H9 (cell line): ENCODE measurements at regions not wholly inside any gene's neighbourhood (a gene's known extent, or its start where the extent isn't known, plus 50 kb on each side); places are given as distances from the start of the nearest gene placed in this dataset.

ENCODE experiments used
- DNase-seq: peaks from one replicate; pipeline ENCODE4 v3.0.0-alpha.2; 2017
- H2AFZ ChIP-seq: one replicate; pipeline ENCODE4 v1.6.1; 2013; ENCODE audit warnings: mild to moderate bottlenecking, low read length, control low read depth, moderate library complexity
- H2AK5ac ChIP-seq: 2 replicates; pipeline ENCODE4 v1.6.1; 2013; ENCODE audit warnings: low read length, control low read depth, mixed read lengths; ENCODE audit not compliant: insufficient read length
- H2BK120ac ChIP-seq: one replicate; pipeline ENCODE4 v1.6.1; 2013; ENCODE audit warnings: low read depth, mild to moderate bottlenecking, low read length, control low read depth, inconsistent platforms; ENCODE audit not compliant: poor library complexity, severe bottlenecking
- H2BK12ac ChIP-seq: 2 replicates; pipeline ENCODE4 v1.6.1; 2013; ENCODE audit warnings: low read length, control low read depth, mixed read lengths, low read depth; ENCODE audit not compliant: insufficient read length
- H2BK15ac ChIP-seq: 2 replicates; pipeline ENCODE4 v1.6.1; 2013; ENCODE audit warnings: low read depth, low read length, control low read depth
- H2BK20ac ChIP-seq: one replicate; pipeline ENCODE4 v1.6.1; 2013; ENCODE audit warnings: low read depth, mild to moderate bottlenecking, low read length, control low read depth, inconsistent platforms; ENCODE audit not compliant: poor library complexity, severe bottlenecking
- H2BK5ac ChIP-seq: 2 replicates; pipeline ENCODE4 v1.6.1; 2013; ENCODE audit warnings: low read length, control low read depth, mixed read lengths; ENCODE audit not compliant: insufficient read length
- H3K14ac ChIP-seq: 2 replicates; pipeline ENCODE4 v1.6.1; 2013; ENCODE audit warnings: low read length, control low read depth; ENCODE audit not compliant: insufficient read depth
- H3K18ac ChIP-seq: 2 replicates; pipeline ENCODE4 v1.6.1; 2013; ENCODE audit warnings: low read depth, mild to moderate bottlenecking, mixed read lengths, low read length, control low read depth; ENCODE audit not compliant: insufficient read length
- H3K23ac ChIP-seq: 2 replicates; pipeline ENCODE4 v1.6.1; 2013; ENCODE audit warnings: low read length, control low read depth, mixed read lengths, low read depth; ENCODE audit not compliant: insufficient read length
- H3K23me2 ChIP-seq: 2 replicates; pipeline ENCODE4 v1.6.1; 2013; ENCODE audit warnings: low read depth, mild to moderate bottlenecking, mixed read lengths, low read length, control low read depth; ENCODE audit not compliant: insufficient read length, poor library complexity, severe bottlenecking
- H3K27ac ChIP-seq: 2 replicates; pipeline ENCODE4 v1.5.1; 2013; ENCODE audit warnings: low read length, control low read depth, mixed read lengths, low read depth; ENCODE audit not compliant: insufficient read length
- H3K27me3 ChIP-seq: 2 replicates; pipeline ENCODE4 v1.6.1; 2013; ENCODE audit warnings: low read length, control low read depth, inconsistent platforms; ENCODE audit not compliant: insufficient read depth
- H3K4ac ChIP-seq: 2 replicates; pipeline ENCODE4 v1.6.1; 2013; ENCODE audit warnings: low read depth, mild to moderate bottlenecking, control low read depth, inconsistent platforms, low read length, moderate library complexity
- H3K4me1 ChIP-seq: 2 replicates; pipeline ENCODE4 v1.6.1; 2013; ENCODE audit warnings: low read length, control low read depth, inconsistent platforms; ENCODE audit not compliant: insufficient read depth
- H3K4me2 ChIP-seq: 2 replicates; pipeline ENCODE4 v1.6.1; 2013; ENCODE audit warnings: low read length, control low read depth, mixed read lengths; ENCODE audit not compliant: insufficient read length, insufficient read depth
- H3K56ac ChIP-seq: 2 replicates; pipeline ENCODE4 v1.6.1; 2013; ENCODE audit warnings: low read depth, mild to moderate bottlenecking, mixed read lengths, low read length, control low read depth; ENCODE audit not compliant: insufficient read length
- H3K79me1 ChIP-seq: 2 replicates; pipeline ENCODE4 v1.6.1; 2013; ENCODE audit warnings: low read depth, mild to moderate bottlenecking, moderate library complexity, low read length, control low read depth, inconsistent platforms; ENCODE audit not compliant: insufficient read depth, poor library complexity, severe bottlenecking
- H3K79me2 ChIP-seq: 2 replicates; pipeline ENCODE4 v1.6.1; 2013; ENCODE audit warnings: low read length, control low read depth, inconsistent platforms; ENCODE audit not compliant: insufficient read depth
- H3K9ac ChIP-seq: 2 replicates; pipeline ENCODE4 v1.6.1; 2013; ENCODE audit warnings: low read length, control low read depth, mixed read lengths; ENCODE audit not compliant: insufficient read length; ENCODE audit errors: extremely low read depth
- H3K9me3 ChIP-seq: one replicate; pipeline ENCODE4 v1.6.1; 2013; ENCODE audit warnings: low read depth, low read length, inconsistent platforms; ENCODE audit not compliant: control insufficient read depth
- H3T11ph ChIP-seq: one replicate; pipeline ENCODE4 v1.6.1; 2013; ENCODE audit warnings: mild to moderate bottlenecking, low read length, control low read depth, inconsistent platforms
- H4K20me1 ChIP-seq: one replicate; pipeline ENCODE4 v1.6.1; 2013; ENCODE audit not compliant: control insufficient read depth, insufficient read length, insufficient read depth
- H4K5ac ChIP-seq: 2 replicates; pipeline ENCODE4 v1.6.1; 2013; ENCODE audit warnings: low read depth, mild to moderate bottlenecking, mixed read lengths, low read length, control low read depth; ENCODE audit not compliant: insufficient read length
- H4K8ac ChIP-seq: replicated peaks from 2 replicates; pipeline ENCODE4 v1.6.1; 2013; ENCODE audit warnings: low read length, control low read depth, mixed read lengths, low read depth; ENCODE audit not compliant: insufficient read length
- H4K91ac ChIP-seq: 2 replicates; pipeline ENCODE4 v1.6.1; 2013; ENCODE audit warnings: low read depth, mild to moderate bottlenecking, moderate library complexity, mixed read lengths, low read length, control low read depth; ENCODE audit not compliant: insufficient read length
- H3K27ac Mint-ChIP-seq, 3 experiments: 2 replicates in 2 of 3; 3 replicates in 1 of 3; pipeline ENCODE4 v1.8.0; 2020 to 2021; ENCODE audit warnings: mixed read lengths in 3 of 3, mild to moderate bottlenecking in 1 of 3, moderate library complexity in 1 of 3
- H3K27me3 Mint-ChIP-seq: 2 replicates; pipeline ENCODE4 v1.8.0; 2021; ENCODE audit warnings: low read depth, mild to moderate bottlenecking, moderate library complexity, mixed read lengths
- H3K36me3 Mint-ChIP-seq, 3 experiments: 2 replicates in 2 of 3; 3 replicates in 1 of 3; pipeline ENCODE4 v1.8.0; 2020 to 2021; ENCODE audit warnings: low read depth in 3 of 3, mixed read lengths in 3 of 3; ENCODE audit not compliant: insufficient read depth in 1 of 3
- H3K4me1 Mint-ChIP-seq, 2 experiments: 2 replicates each; pipeline ENCODE4 v1.8.0; 2020; ENCODE audit warnings: mixed read lengths in 2 of 2
- H3K4me3 Mint-ChIP-seq, 2 experiments: 2 replicates in 1 of 2; 3 replicates in 1 of 2; pipeline ENCODE4 v1.8.0; 2020 to 2021; ENCODE audit warnings: mild to moderate bottlenecking in 2 of 2, mixed read lengths in 2 of 2, moderate library complexity in 1 of 2
- H3K9me3 Mint-ChIP-seq, 2 experiments: 2 replicates in 1 of 2; 3 replicates in 1 of 2; pipeline ENCODE4 v1.8.0; 2020; ENCODE audit warnings: mild to moderate bottlenecking in 2 of 2, mixed read lengths in 2 of 2, moderate library complexity in 1 of 2
- WGBS: extraction: QIAGEN DNeasy Blood & Tissue Kit; methylation state at CpG from one replicate; pipeline ENCODE4 v1.1.7; 2013; ENCODE audit warnings: missing lambda C conversion rate, low lambda C conversion rate, mixed read lengths; ENCODE audit not compliant: insufficient read length; ENCODE audit errors: extremely low coverage; 5-methylcytosine and 5-hydroxymethylcytosine counted together
- TF ChIP-seq, protein P1 (sequence below): fragments of 200-600 bp; sonication (generic); conservative IDR thresholded peaks from 3 replicates; pipeline ENCODE4 v1.8.0; 2021; ENCODE audit warnings: antibody characterized with exemption, mild to moderate bottlenecking

DNA sequence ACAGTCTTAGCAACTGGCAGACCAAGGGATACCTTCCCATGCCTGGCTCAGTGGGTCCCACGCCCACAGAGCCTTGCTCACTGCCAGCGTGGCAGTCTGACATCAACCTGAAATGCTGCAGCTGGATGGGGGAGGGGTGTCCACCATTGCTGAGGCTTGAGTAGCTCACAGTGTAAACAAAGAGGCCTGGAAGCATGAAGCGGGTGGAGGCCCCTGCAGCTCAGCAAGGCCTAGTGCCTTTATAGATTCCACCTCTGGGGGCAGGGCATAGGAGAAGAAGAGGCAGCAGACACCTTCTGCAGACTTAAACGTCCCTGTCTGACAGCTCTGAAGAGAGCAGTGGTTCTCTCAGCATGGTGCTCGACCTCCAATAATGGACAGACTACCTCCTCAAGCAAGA, 263.2 kb downstream of the KIF2B start:
- no peak overlapping the region for H2BK12ac ChIP-seq
- Mint-ChIP-seq H3K27me3 (no peaks in the 10 kb centered on the region), H3K4me1 (peaks cover 6 to 11% of the 10 kb centered on the region in 2 experiments; a peak in 3 of 4 replicates), H3K36me3 (peaks cover 1 to 11% (median 5%) of the 10 kb centered on the region in 3 experiments; a peak in 5 of 7 replicates), H3K9me3 (peaks cover 7 to 9% of the 10 kb centered on the region in 2 experiments), H3K27ac (no peak overlapping the region), H3K4me3 (no peak overlapping the region)
- H3K18ac ChIP-seq, result no peak overlapping the region
- no peak overlapping the region for H3K4ac ChIP-seq
- H3K23ac ChIP-seq, result no peak overlapping the region
- no peak overlapping the region for H4K5ac ChIP-seq
- no peak overlapping the region for H2AK5ac ChIP-seq
- no peak overlapping the region for H2BK20ac ChIP-seq
- no peak overlapping the region for H3K14ac ChIP-seq
- H2BK120ac ChIP-seq, result no peak overlapping the region
- H3K23me2 ChIP-seq, result no peaks in the 10 kb centered on the region
- TF ChIP-seq, protein P1, sequence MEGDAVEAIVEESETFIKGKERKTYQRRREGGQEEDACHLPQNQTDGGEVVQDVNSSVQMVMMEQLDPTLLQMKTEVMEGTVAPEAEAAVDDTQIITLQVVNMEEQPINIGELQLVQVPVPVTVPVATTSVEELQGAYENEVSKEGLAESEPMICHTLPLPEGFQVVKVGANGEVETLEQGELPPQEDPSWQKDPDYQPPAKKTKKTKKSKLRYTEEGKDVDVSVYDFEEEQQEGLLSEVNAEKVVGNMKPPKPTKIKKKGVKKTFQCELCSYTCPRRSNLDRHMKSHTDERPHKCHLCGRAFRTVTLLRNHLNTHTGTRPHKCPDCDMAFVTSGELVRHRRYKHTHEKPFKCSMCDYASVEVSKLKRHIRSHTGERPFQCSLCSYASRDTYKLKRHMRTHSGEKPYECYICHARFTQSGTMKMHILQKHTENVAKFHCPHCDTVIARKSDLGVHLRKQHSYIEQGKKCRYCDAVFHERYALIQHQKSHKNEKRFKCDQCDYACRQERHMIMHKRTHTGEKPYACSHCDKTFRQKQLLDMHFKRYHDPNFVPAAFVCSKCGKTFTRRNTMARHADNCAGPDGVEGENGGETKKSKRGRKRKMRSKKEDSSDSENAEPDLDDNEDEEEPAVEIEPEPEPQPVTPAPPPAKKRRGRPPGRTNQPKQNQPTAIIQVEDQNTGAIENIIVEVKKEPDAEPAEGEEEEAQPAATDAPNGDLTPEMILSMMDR, result peak; percentile 39; the same call in 2 of the 3 replicates
- no peak overlapping the region for H3K56ac ChIP-seq
- no peaks in the 10 kb centered on the region for H3K9me3 ChIP-seq
- no peak overlapping the region for H4K8ac ChIP-seq
- H2BK5ac ChIP-seq, result no peak overlapping the region
- no peak overlapping the region for H3K9ac ChIP-seq
- no peaks in the 10 kb centered on the region for H3K4me1 ChIP-seq
- no peak overlapping the region for H3T11ph ChIP-seq
- no peaks in the 10 kb centered on the region for H3K79me2 ChIP-seq
- H3K79me1 ChIP-seq, result no peaks in the 10 kb centered on the region
- H3K27ac ChIP-seq, result no peak overlapping the region
- no CpG with 5 or more reads among the region's 5 CpGs for WGBS
- no peaks in the 10 kb centered on the region for H3K27me3 ChIP-seq
- H4K91ac ChIP-seq, result no peak overlapping the region
- no peaks in the 10 kb centered on the region for H4K20me1 ChIP-seq
- H3K4me2 ChIP-seq, result no peak overlapping the region
- DNase-seq, result peak; percentile 74
- no peak overlapping the region for H2BK15ac ChIP-seq
- no peak overlapping the region for H2AFZ ChIP-seq
